Activated T-helper 1 cell treated with anti-CD3 and anti-CD28 coated beads, Interleukin-12 subunit alpha, Interleukin-12 subunit beta, Interleukin-2, Interleukin-4 antibody, amounts not matched to agents 30 ng/mL and 10 ng/mL and 1 ng/mL, durations not matched to agents 14 hours and 24 hours and 36 hours (primary cell): ENCODE measurements at regions not wholly inside any gene's neighbourhood (a gene's known extent, or its start where the extent isn't known, plus 50 kb on each side); places are given as distances from the start of the nearest gene placed in this dataset.

Experiments
- DNase-seq: peaks from one replicate; pipeline ENCODE4 v3.0.0; 2021; ENCODE audit warnings: low spot score
- H3K27ac Mint-ChIP-seq: one replicate; pipeline ENCODE4 v1.8.0; 2021; ENCODE audit warnings: mild to moderate bottlenecking, mixed read lengths
- H3K27me3 Mint-ChIP-seq: one replicate; pipeline ENCODE4 v1.8.0; 2022; ENCODE audit warnings: mild to moderate bottlenecking, moderate library complexity, mixed read lengths; ENCODE audit not compliant: insufficient read depth
- H3K36me3 Mint-ChIP-seq: one replicate; pipeline ENCODE4 v1.8.0; 2021; ENCODE audit warnings: low read depth, mixed read lengths
- H3K4me1 Mint-ChIP-seq: one replicate; pipeline ENCODE4 v1.8.0; 2021; ENCODE audit warnings: low read depth, mixed read lengths
- H3K4me3 Mint-ChIP-seq: one replicate; pipeline ENCODE4 v1.8.0; 2021; ENCODE audit warnings: mild to moderate bottlenecking, moderate library complexity, mixed read lengths
- H3K9me3 Mint-ChIP-seq: one replicate; pipeline ENCODE4 v1.8.0; 2021; ENCODE audit warnings: mixed read lengths
- intact Hi-C: fragments of 100-400 bp; cut with micrococcal nuclease; formaldehyde crosslinking; loops from one replicate; pipeline ENCODE4 v1.15.1; 2024

DNA sequence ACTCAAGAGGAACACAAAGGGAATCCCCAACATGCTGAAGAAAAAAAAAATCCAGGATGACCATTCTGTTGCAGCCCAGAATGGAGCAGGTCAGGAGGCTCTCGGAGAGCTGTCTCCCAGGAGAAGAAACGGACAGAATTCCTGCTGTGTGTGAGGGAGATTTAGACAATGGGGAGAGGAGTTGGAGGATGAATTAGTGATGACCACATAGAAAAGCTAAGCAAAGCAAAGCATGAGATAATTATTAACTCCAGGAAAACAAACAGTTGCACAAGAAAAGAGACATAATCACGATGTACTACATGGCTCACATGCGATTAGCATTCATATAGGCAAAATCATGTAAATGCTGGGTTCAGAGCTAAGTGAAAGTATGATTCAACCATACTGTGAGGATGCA is 61.1 kb upstream of the SMYD2 start:
- intact Hi-C loops = no loop called here
- Mint-ChIP-seq H3K4me1 (peaks cover 8% of the 10 kb centered on the region), H3K4me3 (no peak overlapping the region), H3K27me3 (peaks cover 21% of the 10 kb centered on the region), H3K9me3 (no peaks in the 10 kb centered on the region), H3K27ac (no peak overlapping the region), H3K36me3 (no peaks in the 10 kb centered on the region)
- no peak for DNase-seq

- H3K27me3 Mint-ChIP-seq = peaks cover 17% of the 10 kb centered on the region
- no peak overlapping the region for H3K4me3 Mint-ChIP-seq
- H3K9me3 Mint-ChIP-seq = no peaks in the 10 kb centered on the region
- intact Hi-C loops = no loop called here
- no peak for DNase-seq
- H3K27ac Mint-ChIP-seq = no peak overlapping the region
- peaks cover 8% of the 10 kb centered on the region for H3K4me1 Mint-ChIP-seq
- H3K36me3 Mint-ChIP-seq = no peaks in the 10 kb centered on the region
Measured at GRCh38 chr1:214220891-214221290, 60.1 kb upstream of the SMYD2 start.

GRCh38 chr1:214224611-214225354 is 56.2 kb upstream of the SMYD2 start:
- peaks cover 14% of the 10 kb centered on the region for H3K27me3 Mint-ChIP-seq
- no peaks in the 10 kb centered on the region for H3K36me3 Mint-ChIP-seq
- H3K4me3 Mint-ChIP-seq = no peak overlapping the region
- no peak overlapping the region for H3K27ac Mint-ChIP-seq
- H3K4me1 Mint-ChIP-seq = peaks cover 8% of the 10 kb centered on the region
- intact Hi-C loops = no loop called here
- no peaks in the 10 kb centered on the region for H3K9me3 Mint-ChIP-seq
- no peak for DNase-seq

DNA sequence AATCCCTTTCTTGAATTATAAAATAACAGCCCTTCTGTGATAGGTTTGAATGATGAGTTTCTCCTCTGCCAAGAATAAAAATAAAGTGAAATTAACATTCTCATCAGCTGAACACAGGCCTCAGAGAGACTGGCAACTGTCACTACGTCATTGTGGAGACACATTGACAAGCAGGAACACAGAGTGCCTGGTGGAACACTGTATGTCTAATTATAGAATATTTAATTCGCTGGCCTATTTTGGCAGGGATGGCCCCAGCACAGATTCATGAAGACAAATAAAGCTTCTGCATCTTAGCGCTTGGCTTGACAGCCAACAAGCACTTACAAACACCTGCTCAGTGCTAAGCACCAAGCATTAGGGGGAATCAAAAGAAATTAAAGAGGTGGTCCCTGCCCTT is 52.0 kb upstream of the SMYD2 start:
- Mint-ChIP-seq H3K36me3 (no peaks in the 10 kb centered on the region), H3K4me3 (no peak overlapping the region), H3K27me3 (peaks cover 14% of the 10 kb centered on the region), H3K4me1 (peaks cover 7% of the 10 kb centered on the region), H3K9me3 (no peaks in the 10 kb centered on the region), H3K27ac (no peak overlapping the region)
- intact Hi-C loops = no loop called here
- DNase-seq = no peak

GRCh38 chr1:214229736-214230135 is 51.2 kb upstream of the SMYD2 start:
- intact Hi-C loops = no loop called here
- no peaks in the 10 kb centered on the region for H3K9me3 Mint-ChIP-seq
- no peak overlapping the region for H3K27ac Mint-ChIP-seq
- H3K27me3 Mint-ChIP-seq = peaks cover 14% of the 10 kb centered on the region
- no peak for DNase-seq
- no peak overlapping the region for H3K4me3 Mint-ChIP-seq
- no peaks in the 10 kb centered on the region for H3K4me1 Mint-ChIP-seq
- H3K36me3 Mint-ChIP-seq = no peaks in the 10 kb centered on the region
